ENCODE measurements at regions not wholly inside any gene's neighbourhood (a gene's known extent, or its start where the extent isn't known, plus 50 kb on each side); places are given as distances from the start of the nearest gene placed in this dataset.

GRCh38 chr20:12067686-12068085 lies 150.0 kb downstream of the BTBD3 start (continued):
- no peak for TF ChIP-seq ATF3 (CRISPR knock-in tag; conservative IDR thresholded peaks at IDR 0.05)
- TF ChIP-seq, protein P1, sequence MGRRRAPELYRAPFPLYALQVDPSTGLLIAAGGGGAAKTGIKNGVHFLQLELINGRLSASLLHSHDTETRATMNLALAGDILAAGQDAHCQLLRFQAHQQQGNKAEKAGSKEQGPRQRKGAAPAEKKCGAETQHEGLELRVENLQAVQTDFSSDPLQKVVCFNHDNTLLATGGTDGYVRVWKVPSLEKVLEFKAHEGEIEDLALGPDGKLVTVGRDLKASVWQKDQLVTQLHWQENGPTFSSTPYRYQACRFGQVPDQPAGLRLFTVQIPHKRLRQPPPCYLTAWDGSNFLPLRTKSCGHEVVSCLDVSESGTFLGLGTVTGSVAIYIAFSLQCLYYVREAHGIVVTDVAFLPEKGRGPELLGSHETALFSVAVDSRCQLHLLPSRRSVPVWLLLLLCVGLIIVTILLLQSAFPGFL (CRISPR knock-in tag; IDR thresholded peaks at IDR 0.05; ENCODE audit: borderline replicate concordance), result no peak
- no peak for TF ChIP-seq NFE2L1 (CRISPR knock-in tag; IDR thresholded peaks at IDR 0.05)
- no peak for TF ChIP-seq FOXJ3 (CRISPR knock-in tag; IDR thresholded peaks at IDR 0.05; ENCODE audit: borderline replicate concordance)

GRCh38 chr20:12068121-12068520 lies 150.4 kb downstream of the BTBD3 start:
- Mint-ChIP-seq H3K27me3 (ENCODE audit: low read depth) (no peaks in the 10 kb centered on the region), H3K9me3 (0 out of 2 replicates have a peak, but pooled peaks cover 3% of the 10 kb centered on the region), H3K4me1 (peaks cover 20% of the 10 kb centered on the region), H3K4me3 (no peak overlapping the region), H3K36me3 (no peaks in the 10 kb centered on the region), H3K27ac (peak overlapping the region; percentile 84; the same call in 1 of the 2 replicates)
- DNase-seq (ENCODE audit: low spot score), result no peak
- POLR2A ChIA-PET, result no interaction called here
- TF ChIP-seq, protein P2, sequence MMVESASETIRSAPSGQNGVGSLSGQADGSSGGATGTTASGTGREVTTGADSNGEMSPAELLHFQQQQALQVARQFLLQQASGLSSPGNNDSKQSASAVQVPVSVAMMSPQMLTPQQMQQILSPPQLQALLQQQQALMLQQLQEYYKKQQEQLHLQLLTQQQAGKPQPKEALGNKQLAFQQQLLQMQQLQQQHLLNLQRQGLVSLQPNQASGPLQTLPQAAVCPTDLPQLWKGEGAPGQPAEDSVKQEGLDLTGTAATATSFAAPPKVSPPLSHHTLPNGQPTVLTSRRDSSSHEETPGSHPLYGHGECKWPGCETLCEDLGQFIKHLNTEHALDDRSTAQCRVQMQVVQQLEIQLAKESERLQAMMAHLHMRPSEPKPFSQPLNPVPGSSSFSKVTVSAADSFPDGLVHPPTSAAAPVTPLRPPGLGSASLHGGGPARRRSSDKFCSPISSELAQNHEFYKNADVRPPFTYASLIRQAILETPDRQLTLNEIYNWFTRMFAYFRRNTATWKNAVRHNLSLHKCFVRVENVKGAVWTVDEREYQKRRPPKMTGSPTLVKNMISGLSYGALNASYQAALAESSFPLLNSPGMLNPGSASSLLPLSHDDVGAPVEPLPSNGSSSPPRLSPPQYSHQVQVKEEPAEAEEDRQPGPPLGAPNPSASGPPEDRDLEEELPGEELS (CRISPR knock-in tag; IDR thresholded peaks at IDR 0.05), result no peak
- TF ChIP-seq PRDM15 (CRISPR knock-in tag; IDR thresholded peaks at IDR 0.05), result no peak
- TF ChIP-seq FOXK1 (CRISPR knock-in tag; IDR thresholded peaks at IDR 0.05), result no peak
- TF ChIP-seq, protein P3, sequence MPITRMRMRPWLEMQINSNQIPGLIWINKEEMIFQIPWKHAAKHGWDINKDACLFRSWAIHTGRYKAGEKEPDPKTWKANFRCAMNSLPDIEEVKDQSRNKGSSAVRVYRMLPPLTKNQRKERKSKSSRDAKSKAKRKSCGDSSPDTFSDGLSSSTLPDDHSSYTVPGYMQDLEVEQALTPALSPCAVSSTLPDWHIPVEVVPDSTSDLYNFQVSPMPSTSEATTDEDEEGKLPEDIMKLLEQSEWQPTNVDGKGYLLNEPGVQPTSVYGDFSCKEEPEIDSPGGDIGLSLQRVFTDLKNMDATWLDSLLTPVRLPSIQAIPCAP (CRISPR knock-in tag; IDR thresholded peaks at IDR 0.05), result no peak
- TF ChIP-seq SMAD4 (CRISPR knock-in tag; IDR thresholded peaks at IDR 0.05), result no peak
- no peak for TF ChIP-seq ATF6 (CRISPR knock-in tag; IDR thresholded peaks at IDR 0.05)
- TF ChIP-seq RORB (CRISPR knock-in tag; IDR thresholded peaks at IDR 0.05), result no peak
- CTCF ChIA-PET, result interaction anchor here (0.8 to 1.7 kb wide), 3 partner anchors 55 to 290 kb away, joined by 3 to 9 read pairs (median 4); no protein-coding TSS in a partner anchor
- ATAC-seq, result peak; percentile 66

DNA sequence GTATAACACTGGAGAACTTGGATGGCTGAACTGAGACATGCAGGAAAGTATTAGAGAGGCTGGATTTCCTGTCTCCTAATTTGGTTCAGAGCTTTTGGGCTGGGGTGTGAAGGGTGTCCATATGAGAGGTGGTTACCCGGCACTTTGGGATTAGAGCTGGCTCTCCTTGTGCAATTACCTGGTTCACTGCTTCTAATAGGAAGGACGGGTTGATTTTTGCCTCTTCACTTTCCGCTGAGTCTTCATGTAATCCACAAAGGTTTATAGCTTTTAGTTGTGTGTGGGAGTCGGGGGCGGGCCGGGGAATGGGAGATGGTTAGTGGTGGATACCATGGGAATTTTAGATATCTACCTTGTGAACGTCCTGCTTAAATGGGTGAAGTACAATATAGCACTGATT lies 151.5 kb downstream of the BTBD3 start:
- Mint-ChIP-seq H3K27me3 (ENCODE audit: low read depth) (no peaks in the 10 kb centered on the region), H3K9me3 (peaks cover 7% of the 10 kb centered on the region), H3K4me3 (no peak overlapping the region), H3K27ac (no peak overlapping the region), H3K36me3 (no peaks in the 10 kb centered on the region), H3K4me1 (peaks cover 20% of the 10 kb centered on the region)
- ATAC-seq (no peak), DNase-seq (ENCODE audit: low spot score) (no peak)
- ChIA-PET POLR2A (no interaction called here), CTCF (no interaction called here)
- no peak for TF ChIP-seq HMGA2 (CRISPR knock-in tag; IDR thresholded peaks at IDR 0.05)
- no peak for TF ChIP-seq CBFB (CRISPR knock-in tag; IDR thresholded peaks at IDR 0.05; ENCODE audit: low read depth)
- TF ChIP-seq FOXJ3 (CRISPR knock-in tag; IDR thresholded peaks at IDR 0.05; ENCODE audit: borderline replicate concordance), result no peak
- no peak for TF ChIP-seq RELA (CRISPR knock-in tag; IDR thresholded peaks at IDR 0.05; ENCODE audit: borderline replicate concordance)
- no peak for TF ChIP-seq ZNF671 (CRISPR knock-in tag; IDR thresholded peaks at IDR 0.05)
- no peak for TF ChIP-seq ZNF219 (CRISPR knock-in tag; IDR thresholded peaks at IDR 0.05; ENCODE audit: borderline replicate concordance)
- no peak for TF ChIP-seq EMX1 (CRISPR knock-in tag; IDR thresholded peaks at IDR 0.05)
- TF ChIP-seq JAZF1 (CRISPR knock-in tag; IDR thresholded peaks at IDR 0.05), result no peak
- TF ChIP-seq ZNF416 (CRISPR knock-in tag; IDR thresholded peaks at IDR 0.05), result no peak
- TF ChIP-seq GRHL2 (CRISPR knock-in tag; IDR thresholded peaks at IDR 0.05; ENCODE audit: insufficient replicate concordance, severe bottlenecking), result no peak

Measured in WTC11 (cell line).